ENCODE measurements at regions not wholly inside any gene's neighbourhood (a gene's known extent, or its start where the extent isn't known, plus 50 kb on each side); places are given as distances from the start of the nearest gene placed in this dataset.

- H3K4me3 Mint-ChIP-seq (ENCODE audit: unreplicated experiment): no peak overlapping the region
- H3K4me1 Mint-ChIP-seq (ENCODE audit: unreplicated experiment): no peaks in the 10 kb centered on the region
- no peak overlapping the region for H3K27ac Mint-ChIP-seq (ENCODE audit: unreplicated experiment)
- peaks cover 53% of the 10 kb centered on the region for H3K27me3 Mint-ChIP-seq (ENCODE audit: unreplicated experiment)
- peaks cover 3% of the 10 kb centered on the region for H3K9me3 Mint-ChIP-seq (ENCODE audit: unreplicated experiment)
- no peak for TF ChIP-seq CTCF (IDR thresholded peaks at IDR 0.05)
- no peaks in the 10 kb centered on the region for H3K36me3 Mint-ChIP-seq (ENCODE audit: unreplicated experiment)
- no peak for DNase-seq (ENCODE audit: extremely low spot score, unreplicated experiment)
These were observed 683.6 kb upstream of the CPEB2 start for GRCh38 chr4:14318671-14319070.

- TF ChIP-seq CTCF (IDR thresholded peaks at IDR 0.05): no peak
- no peak overlapping the region for H3K4me3 Mint-ChIP-seq (ENCODE audit: unreplicated experiment)
- H3K27ac Mint-ChIP-seq (ENCODE audit: unreplicated experiment): no peak overlapping the region
- peaks cover 65% of the 10 kb centered on the region for H3K27me3 Mint-ChIP-seq (ENCODE audit: unreplicated experiment)
- H3K36me3 Mint-ChIP-seq (ENCODE audit: unreplicated experiment): no peaks in the 10 kb centered on the region
- no peaks in the 10 kb centered on the region for H3K4me1 Mint-ChIP-seq (ENCODE audit: unreplicated experiment)
- no peak for DNase-seq (ENCODE audit: extremely low spot score, unreplicated experiment)
- peaks cover 6% of the 10 kb centered on the region for H3K9me3 Mint-ChIP-seq (ENCODE audit: unreplicated experiment)
These were observed 680.6 kb upstream of the CPEB2 start for GRCh38 chr4:14321723-14322122.

- Mint-ChIP-seq H3K27me3 (ENCODE audit: unreplicated experiment) (peaks cover 61% of the 10 kb centered on the region), H3K36me3 (ENCODE audit: unreplicated experiment) (no peaks in the 10 kb centered on the region), H3K9me3 (ENCODE audit: unreplicated experiment) (peaks cover 3% of the 10 kb centered on the region), H3K27ac (ENCODE audit: unreplicated experiment) (no peak overlapping the region), H3K4me3 (ENCODE audit: unreplicated experiment) (no peak overlapping the region), H3K4me1 (ENCODE audit: unreplicated experiment) (no peaks in the 10 kb centered on the region)
- no peak for TF ChIP-seq CTCF (IDR thresholded peaks at IDR 0.05)
- DNase-seq (ENCODE audit: extremely low spot score, unreplicated experiment): no peak
These were observed 679.1 kb upstream of the CPEB2 start for GRCh38 chr4:14323191-14323590.

GRCh38 chr4:14329228-14329627, 673.1 kb upstream of the CPEB2 start:
- H3K4me1 Mint-ChIP-seq (ENCODE audit: unreplicated experiment): no peaks in the 10 kb centered on the region
- H3K4me3 Mint-ChIP-seq (ENCODE audit: unreplicated experiment): no peak overlapping the region
- H3K9me3 Mint-ChIP-seq (ENCODE audit: unreplicated experiment): peaks cover 3% of the 10 kb centered on the region
- H3K27ac Mint-ChIP-seq (ENCODE audit: unreplicated experiment): no peak overlapping the region
- TF ChIP-seq CTCF (IDR thresholded peaks at IDR 0.05): no peak
- peaks cover 36% of the 10 kb centered on the region for H3K27me3 Mint-ChIP-seq (ENCODE audit: unreplicated experiment)
- no peak for DNase-seq (ENCODE audit: extremely low spot score, unreplicated experiment)
- H3K36me3 Mint-ChIP-seq (ENCODE audit: unreplicated experiment): no peaks in the 10 kb centered on the region

- DNase-seq (ENCODE audit: extremely low spot score, unreplicated experiment): no peak
- Mint-ChIP-seq H3K9me3 (ENCODE audit: unreplicated experiment) (no peaks in the 10 kb centered on the region), H3K27me3 (ENCODE audit: unreplicated experiment) (peaks cover 28% of the 10 kb centered on the region), H3K36me3 (ENCODE audit: unreplicated experiment) (no peaks in the 10 kb centered on the region), H3K4me1 (ENCODE audit: unreplicated experiment) (no peaks in the 10 kb centered on the region), H3K27ac (ENCODE audit: unreplicated experiment) (no peak overlapping the region), H3K4me3 (ENCODE audit: unreplicated experiment) (no peak overlapping the region)
- no peak for TF ChIP-seq CTCF (IDR thresholded peaks at IDR 0.05)
These were observed 668.7 kb upstream of the CPEB2 start for GRCh38 chr4:14333616-14334015.
